Osteocyte (in vitro differentiated cells): ENCODE measurements at regions not wholly inside any gene's neighbourhood (a gene's known extent, or its start where the extent isn't known, plus 50 kb on each side); places are given as distances from the start of the nearest gene placed in this dataset.

Experiments used
- DNase-seq: peaks from one replicate; pipeline ENCODE4 v3.0.0; 2021; ENCODE audit warnings: mixed read lengths; ENCODE audit not compliant: unreplicated experiment; ENCODE audit errors: extremely low spot score
- H3K27ac Mint-ChIP-seq: one replicate; pipeline ENCODE4 v1.8.0; 2021; ENCODE audit warnings: mild to moderate bottlenecking, mixed read lengths; ENCODE audit not compliant: unreplicated experiment
- H3K27me3 Mint-ChIP-seq: one replicate; pipeline ENCODE4 v1.8.0; 2021; ENCODE audit warnings: mixed read lengths; ENCODE audit not compliant: unreplicated experiment
- H3K36me3 Mint-ChIP-seq: one replicate; pipeline ENCODE4 v1.8.0; 2021; ENCODE audit warnings: mixed read lengths; ENCODE audit not compliant: unreplicated experiment
- H3K4me1 Mint-ChIP-seq: one replicate; pipeline ENCODE4 v1.8.0; 2021; ENCODE audit warnings: mixed read lengths; ENCODE audit not compliant: unreplicated experiment
- H3K4me3 Mint-ChIP-seq: one replicate; pipeline ENCODE4 v1.8.0; 2021; ENCODE audit warnings: mild to moderate bottlenecking, moderate library complexity, mixed read lengths; ENCODE audit not compliant: unreplicated experiment
- H3K9me3 Mint-ChIP-seq: one replicate; pipeline ENCODE4 v1.8.0; 2021; ENCODE audit warnings: mixed read lengths; ENCODE audit not compliant: unreplicated experiment
- TF ChIP-seq, protein P1 (sequence below): fragments of 200-600 bp; sonication (generic); IDR thresholded peaks from 2 replicates; pipeline ENCODE4 v1.5.0; 2021; ENCODE audit warnings: antibody characterized with exemption, mild to moderate bottlenecking, moderate library complexity

- no peaks in the 10 kb centered on the region for H3K9me3 Mint-ChIP-seq
- H3K4me1 Mint-ChIP-seq: no peaks in the 10 kb centered on the region
- no peaks in the 10 kb centered on the region for H3K27me3 Mint-ChIP-seq
- H3K36me3 Mint-ChIP-seq: no peaks in the 10 kb centered on the region
- TF ChIP-seq, protein P1, sequence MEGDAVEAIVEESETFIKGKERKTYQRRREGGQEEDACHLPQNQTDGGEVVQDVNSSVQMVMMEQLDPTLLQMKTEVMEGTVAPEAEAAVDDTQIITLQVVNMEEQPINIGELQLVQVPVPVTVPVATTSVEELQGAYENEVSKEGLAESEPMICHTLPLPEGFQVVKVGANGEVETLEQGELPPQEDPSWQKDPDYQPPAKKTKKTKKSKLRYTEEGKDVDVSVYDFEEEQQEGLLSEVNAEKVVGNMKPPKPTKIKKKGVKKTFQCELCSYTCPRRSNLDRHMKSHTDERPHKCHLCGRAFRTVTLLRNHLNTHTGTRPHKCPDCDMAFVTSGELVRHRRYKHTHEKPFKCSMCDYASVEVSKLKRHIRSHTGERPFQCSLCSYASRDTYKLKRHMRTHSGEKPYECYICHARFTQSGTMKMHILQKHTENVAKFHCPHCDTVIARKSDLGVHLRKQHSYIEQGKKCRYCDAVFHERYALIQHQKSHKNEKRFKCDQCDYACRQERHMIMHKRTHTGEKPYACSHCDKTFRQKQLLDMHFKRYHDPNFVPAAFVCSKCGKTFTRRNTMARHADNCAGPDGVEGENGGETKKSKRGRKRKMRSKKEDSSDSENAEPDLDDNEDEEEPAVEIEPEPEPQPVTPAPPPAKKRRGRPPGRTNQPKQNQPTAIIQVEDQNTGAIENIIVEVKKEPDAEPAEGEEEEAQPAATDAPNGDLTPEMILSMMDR: no peak
- no peak overlapping the region for H3K4me3 Mint-ChIP-seq
- H3K27ac Mint-ChIP-seq: no peak overlapping the region
- no peak for DNase-seq
These were observed 382.2 kb downstream of the FUT8 start for GRCh38 chr14:65794674-65795279.

GRCh38 chr14:65798216-65798615 lies 385.7 kb downstream of the FUT8 start:
- DNase-seq: no peak
- TF ChIP-seq, protein P1: no peak
- H3K9me3 Mint-ChIP-seq: no peaks in the 10 kb centered on the region
- H3K36me3 Mint-ChIP-seq: no peaks in the 10 kb centered on the region
- no peak overlapping the region for H3K27ac Mint-ChIP-seq
- H3K4me1 Mint-ChIP-seq: no peaks in the 10 kb centered on the region
- H3K4me3 Mint-ChIP-seq: no peak overlapping the region
- no peaks in the 10 kb centered on the region for H3K27me3 Mint-ChIP-seq

GRCh38 chr14:65800694-65801093 lies 388.2 kb downstream of the FUT8 start:
- no peaks in the 10 kb centered on the region for H3K27me3 Mint-ChIP-seq
- H3K4me1 Mint-ChIP-seq: no peaks in the 10 kb centered on the region
- TF ChIP-seq, protein P1: no peak
- no peaks in the 10 kb centered on the region for H3K36me3 Mint-ChIP-seq
- H3K4me3 Mint-ChIP-seq: no peak overlapping the region
- no peaks in the 10 kb centered on the region for H3K9me3 Mint-ChIP-seq
- no peak overlapping the region for H3K27ac Mint-ChIP-seq
- DNase-seq: no peak

- no peaks in the 10 kb centered on the region for H3K27me3 Mint-ChIP-seq
- no peaks in the 10 kb centered on the region for H3K36me3 Mint-ChIP-seq
- no peak overlapping the region for H3K4me3 Mint-ChIP-seq
- TF ChIP-seq, protein P1: no peak
- H3K27ac Mint-ChIP-seq: no peak overlapping the region
- DNase-seq: no peak
- H3K9me3 Mint-ChIP-seq: no peaks in the 10 kb centered on the region
- no peaks in the 10 kb centered on the region for H3K4me1 Mint-ChIP-seq
These were observed 389.7 kb downstream of the FUT8 start for GRCh38 chr14:65802196-65802595.

DNA sequence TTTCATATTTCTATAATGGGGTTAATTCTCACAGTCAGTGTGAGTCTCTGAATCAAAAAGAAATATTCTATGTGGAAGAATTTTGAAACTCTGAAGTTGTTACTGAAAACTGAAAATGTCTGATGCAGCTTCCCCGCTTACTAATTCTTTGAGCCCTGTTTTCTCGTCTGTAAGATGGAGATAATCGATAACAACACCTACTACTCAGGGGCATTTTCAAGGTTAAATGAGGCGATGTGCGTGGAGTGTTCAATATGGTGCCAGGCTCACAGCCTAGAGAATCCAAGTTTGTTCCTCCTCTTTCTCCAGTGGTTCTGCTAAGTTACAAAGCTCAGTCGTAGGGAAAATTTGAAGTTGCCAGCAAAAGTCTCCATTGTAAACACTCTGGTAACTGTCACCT lies 391.4 kb downstream of the FUT8 start:
- TF ChIP-seq, protein P1: no peak
- Mint-ChIP-seq H3K4me3 (no peak overlapping the region), H3K36me3 (no peaks in the 10 kb centered on the region), H3K27me3 (no peaks in the 10 kb centered on the region), H3K4me1 (no peaks in the 10 kb centered on the region), H3K9me3 (no peaks in the 10 kb centered on the region), H3K27ac (no peak overlapping the region)
- DNase-seq: no peak
